ENCODE measurements at regions not wholly inside any gene's neighbourhood (a gene's known extent, or its start where the extent isn't known, plus 50 kb on each side); places are given as distances from the start of the nearest gene placed in this dataset.

DNA sequence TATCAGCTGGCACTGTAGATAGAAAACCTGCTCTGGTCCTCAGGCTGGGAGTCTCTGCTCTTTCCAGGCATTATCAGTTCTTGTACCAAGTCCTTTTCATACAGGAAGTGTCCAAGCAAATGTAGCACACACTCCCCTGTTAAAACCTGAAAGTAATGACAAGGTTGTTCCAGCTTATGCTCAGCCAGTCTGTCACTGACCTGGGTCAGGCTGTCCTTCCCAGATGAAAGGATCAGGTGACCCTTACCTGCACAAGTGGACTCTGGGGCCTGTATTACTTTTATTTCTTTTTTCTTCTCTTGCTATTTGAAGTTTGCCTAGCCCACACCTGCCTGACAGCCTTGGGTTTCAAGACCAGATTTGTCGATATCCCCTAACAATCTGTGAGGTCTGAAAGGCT is 156.3 kb upstream of the SESN3 start:
- TF ChIP-seq FOXP2 (optimal IDR thresholded peaks at IDR 0.05; ENCODE audit: borderline replicate concordance, extremely low read depth, extremely low read length, insufficient read depth) (no peak), TAF1 (IDR thresholded peaks at IDR 0.05; ENCODE audit: borderline replicate concordance, insufficient read depth, low read length) (no peak), SIN3A (IDR thresholded peaks at IDR 0.05; ENCODE audit: borderline replicate concordance, insufficient read depth, low read length) (no peak), POLR2AphosphoS5 (IDR thresholded peaks at IDR 0.05; ENCODE audit: low read depth, low read length) (no peak)
- TF ChIP-seq, protein P1, sequence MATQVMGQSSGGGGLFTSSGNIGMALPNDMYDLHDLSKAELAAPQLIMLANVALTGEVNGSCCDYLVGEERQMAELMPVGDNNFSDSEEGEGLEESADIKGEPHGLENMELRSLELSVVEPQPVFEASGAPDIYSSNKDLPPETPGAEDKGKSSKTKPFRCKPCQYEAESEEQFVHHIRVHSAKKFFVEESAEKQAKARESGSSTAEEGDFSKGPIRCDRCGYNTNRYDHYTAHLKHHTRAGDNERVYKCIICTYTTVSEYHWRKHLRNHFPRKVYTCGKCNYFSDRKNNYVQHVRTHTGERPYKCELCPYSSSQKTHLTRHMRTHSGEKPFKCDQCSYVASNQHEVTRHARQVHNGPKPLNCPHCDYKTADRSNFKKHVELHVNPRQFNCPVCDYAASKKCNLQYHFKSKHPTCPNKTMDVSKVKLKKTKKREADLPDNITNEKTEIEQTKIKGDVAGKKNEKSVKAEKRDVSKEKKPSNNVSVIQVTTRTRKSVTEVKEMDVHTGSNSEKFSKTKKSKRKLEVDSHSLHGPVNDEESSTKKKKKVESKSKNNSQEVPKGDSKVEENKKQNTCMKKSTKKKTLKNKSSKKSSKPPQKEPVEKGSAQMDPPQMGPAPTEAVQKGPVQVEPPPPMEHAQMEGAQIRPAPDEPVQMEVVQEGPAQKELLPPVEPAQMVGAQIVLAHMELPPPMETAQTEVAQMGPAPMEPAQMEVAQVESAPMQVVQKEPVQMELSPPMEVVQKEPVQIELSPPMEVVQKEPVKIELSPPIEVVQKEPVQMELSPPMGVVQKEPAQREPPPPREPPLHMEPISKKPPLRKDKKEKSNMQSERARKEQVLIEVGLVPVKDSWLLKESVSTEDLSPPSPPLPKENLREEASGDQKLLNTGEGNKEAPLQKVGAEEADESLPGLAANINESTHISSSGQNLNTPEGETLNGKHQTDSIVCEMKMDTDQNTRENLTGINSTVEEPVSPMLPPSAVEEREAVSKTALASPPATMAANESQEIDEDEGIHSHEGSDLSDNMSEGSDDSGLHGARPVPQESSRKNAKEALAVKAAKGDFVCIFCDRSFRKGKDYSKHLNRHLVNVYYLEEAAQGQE (IDR thresholded peaks at IDR 0.05; ENCODE audit: insufficient read depth in 1 of 2, low read depth in 2 of 2, low read length in 2 of 2): no peak

DNA sequence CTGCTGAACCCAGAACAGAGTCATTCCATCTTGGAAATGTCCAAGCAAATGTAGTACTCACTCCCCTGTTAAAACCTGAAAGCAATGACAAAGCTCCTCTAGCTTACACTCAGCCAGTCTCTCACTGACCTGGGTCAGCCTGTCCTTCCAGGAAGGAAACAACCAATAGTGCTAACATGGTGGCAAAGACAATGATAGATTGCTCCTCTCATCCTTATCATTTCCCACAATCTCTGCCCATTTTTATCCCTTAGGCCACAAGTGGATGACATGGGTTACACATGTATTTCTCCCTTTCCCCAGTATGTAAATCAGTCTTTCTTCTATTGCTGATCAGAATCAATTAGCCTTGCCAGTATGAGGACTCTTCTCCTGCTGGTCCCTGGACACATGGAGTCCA is 154.6 kb upstream of the SESN3 start:
- no peak for TF ChIP-seq SIN3A (IDR thresholded peaks at IDR 0.05; ENCODE audit: borderline replicate concordance, insufficient read depth, low read length)
- TF ChIP-seq, protein P1 (IDR thresholded peaks at IDR 0.05; ENCODE audit: insufficient read depth in 1 of 2, low read depth in 2 of 2, low read length in 2 of 2): no peak
- no peak for TF ChIP-seq FOXP2 (optimal IDR thresholded peaks at IDR 0.05; ENCODE audit: borderline replicate concordance, extremely low read depth, extremely low read length, insufficient read depth)
- no peak for TF ChIP-seq POLR2AphosphoS5 (IDR thresholded peaks at IDR 0.05; ENCODE audit: low read depth, low read length)
- TF ChIP-seq TAF1 (IDR thresholded peaks at IDR 0.05; ENCODE audit: borderline replicate concordance, insufficient read depth, low read length): no peak

DNA sequence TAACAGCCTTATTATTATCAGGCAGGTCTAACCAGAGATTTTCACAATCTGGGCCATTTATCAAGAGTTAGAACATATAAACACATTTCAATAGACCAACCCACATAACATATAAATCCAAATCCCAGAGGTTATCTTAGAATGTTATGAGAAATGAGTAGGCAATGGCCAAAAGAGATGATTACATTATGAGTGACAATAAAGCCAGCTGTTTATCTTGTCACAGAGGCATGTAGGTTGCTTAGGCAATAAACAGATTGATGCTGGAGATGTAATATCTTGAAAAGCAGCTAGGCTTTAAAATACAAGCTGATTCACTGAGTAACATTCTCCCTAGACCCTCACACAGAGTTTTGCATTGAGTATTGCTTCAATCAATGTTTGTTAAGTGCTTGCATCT is 148.5 kb upstream of the SESN3 start:
- no peak for TF ChIP-seq TAF1 (IDR thresholded peaks at IDR 0.05; ENCODE audit: borderline replicate concordance, insufficient read depth, low read length)
- TF ChIP-seq, protein P1 (IDR thresholded peaks at IDR 0.05; ENCODE audit: insufficient read depth in 1 of 2, low read depth in 2 of 2, low read length in 2 of 2): no peak
- no peak for TF ChIP-seq FOXP2 (optimal IDR thresholded peaks at IDR 0.05; ENCODE audit: borderline replicate concordance, extremely low read depth, extremely low read length, insufficient read depth)
- TF ChIP-seq SIN3A (IDR thresholded peaks at IDR 0.05; ENCODE audit: borderline replicate concordance, insufficient read depth, low read length): no peak
- no peak for TF ChIP-seq POLR2AphosphoS5 (IDR thresholded peaks at IDR 0.05; ENCODE audit: low read depth, low read length)

DNA sequence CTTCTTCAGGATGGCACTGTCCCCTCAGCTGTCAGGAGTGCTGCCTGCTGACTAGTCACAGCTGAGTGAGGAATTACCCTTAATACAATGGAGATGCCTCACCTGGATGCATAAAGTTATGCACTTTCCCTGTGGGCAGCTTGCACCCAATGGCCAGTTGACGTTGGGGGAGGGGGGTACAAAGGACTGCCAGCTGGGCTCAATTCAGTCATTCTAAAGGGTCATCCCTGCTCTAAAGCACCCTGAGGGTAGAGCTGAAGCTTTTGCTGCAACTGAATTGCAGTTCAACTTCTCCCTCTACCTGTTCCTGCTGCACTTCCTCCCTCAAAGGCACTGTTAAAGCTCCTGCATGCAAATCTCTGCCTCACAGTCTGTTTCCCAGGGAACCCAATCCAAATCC is 147.8 kb upstream of the SESN3 start:
- TF ChIP-seq TAF1 (IDR thresholded peaks at IDR 0.05; ENCODE audit: borderline replicate concordance, insufficient read depth, low read length) (no peak), SIN3A (IDR thresholded peaks at IDR 0.05; ENCODE audit: borderline replicate concordance, insufficient read depth, low read length) (no peak), FOXP2 (optimal IDR thresholded peaks at IDR 0.05; ENCODE audit: borderline replicate concordance, extremely low read depth, extremely low read length, insufficient read depth) (no peak), POLR2AphosphoS5 (IDR thresholded peaks at IDR 0.05; ENCODE audit: low read depth, low read length) (no peak)
- TF ChIP-seq, protein P1 (IDR thresholded peaks at IDR 0.05; ENCODE audit: insufficient read depth in 1 of 2, low read depth in 2 of 2, low read length in 2 of 2): no peak

DNA sequence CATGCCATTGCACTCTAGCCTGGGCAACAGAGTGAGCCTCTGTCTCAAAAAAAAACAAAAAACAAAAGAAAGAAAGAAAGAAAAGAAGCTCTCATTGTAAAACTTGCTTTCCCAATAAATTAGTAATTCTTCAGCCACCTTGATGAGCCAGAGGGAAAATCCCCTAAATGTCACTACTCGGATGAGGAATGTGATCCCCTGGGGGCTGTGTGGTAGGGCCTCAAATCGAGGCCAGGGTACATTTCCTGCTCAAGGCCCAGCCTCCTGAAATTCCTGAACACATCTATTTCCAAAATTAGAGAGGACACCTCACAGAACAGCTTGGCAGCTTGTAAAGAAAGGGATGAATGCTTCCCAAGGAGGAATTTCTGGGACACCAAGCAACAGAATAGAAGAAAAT is 147.1 kb upstream of the SESN3 start:
- TF ChIP-seq POLR2AphosphoS5 (IDR thresholded peaks at IDR 0.05; ENCODE audit: low read depth, low read length): no peak
- TF ChIP-seq FOXP2 (optimal IDR thresholded peaks at IDR 0.05; ENCODE audit: borderline replicate concordance, extremely low read depth, extremely low read length, insufficient read depth): no peak
- TF ChIP-seq, protein P1 (IDR thresholded peaks at IDR 0.05; ENCODE audit: insufficient read depth in 1 of 2, low read depth in 2 of 2, low read length in 2 of 2): no peak
- TF ChIP-seq SIN3A (IDR thresholded peaks at IDR 0.05; ENCODE audit: borderline replicate concordance, insufficient read depth, low read length): no peak
- TF ChIP-seq TAF1 (IDR thresholded peaks at IDR 0.05; ENCODE audit: borderline replicate concordance, insufficient read depth, low read length): no peak
